Subcutaneous abdominal adipose tissue (tissue), 5 donors: ENCODE measurements at regions not wholly inside any gene's neighbourhood (a gene's known extent, or its start where the extent isn't known, plus 50 kb on each side); places are given as distances from the start of the nearest gene placed in this dataset.

Source experiments
- H3K27ac ChIP-seq: one replicate; pipeline ENCODE4 v1.7.0; 2013; ENCODE audit warnings: low read depth, mild to moderate bottlenecking, inconsistent platforms, low read length, moderate library complexity
- H3K27me3 ChIP-seq, 5 donors: one replicate each; pipeline ENCODE4 v1.7.0; 2013; ENCODE audit warnings: low read length in 5 of 5, inconsistent platforms in 1 of 5; ENCODE audit not compliant: control insufficient read depth in 5 of 5, insufficient read depth in 4 of 5
- H3K36me3 ChIP-seq, 5 donors: one replicate each; pipeline ENCODE4 v1.7.0; 2013; ENCODE audit warnings: low read length in 5 of 5; ENCODE audit not compliant: control insufficient read depth in 5 of 5, insufficient read depth in 5 of 5
- H3K4me1 ChIP-seq, 5 donors: one replicate each; pipeline ENCODE4 v1.7.0; 2013; ENCODE audit warnings: low read length in 5 of 5, mild to moderate bottlenecking in 3 of 5, moderate library complexity in 1 of 5; ENCODE audit not compliant: control insufficient read depth in 5 of 5, insufficient read depth in 5 of 5
- H3K4me3 ChIP-seq, 5 donors: one replicate each; pipeline ENCODE4 v1.7.0; 2013; ENCODE audit warnings: low read length in 5 of 5, low read depth in 1 of 5
- H3K9ac ChIP-seq, 5 donors: one replicate each; pipeline ENCODE4 v1.7.0; 2013; ENCODE audit warnings: low read length in 5 of 5, mild to moderate bottlenecking in 4 of 5, moderate library complexity in 3 of 5
- H3K9me3 ChIP-seq, 5 donors: one replicate each; pipeline ENCODE4 v1.7.0; 2013; ENCODE audit warnings: low read length in 5 of 5; ENCODE audit not compliant: control insufficient read depth in 5 of 5
- donor health status: healthy.
- donor health status: healthy.
- donor health status: healthy.
- donor health status: healthy.
- donor health status: healthy.

- no peak overlapping the region for H3K4me3 ChIP-seq
- no peaks in the 10 kb centered on the region for H3K27me3 ChIP-seq
- no peaks in the 10 kb centered on the region for H3K4me1 ChIP-seq
- H3K9me3 ChIP-seq: no peaks in the 10 kb centered on the region
- no peak overlapping the region for H3K9ac ChIP-seq
- no peak overlapping the region for H3K27ac ChIP-seq
- no peaks in the 10 kb centered on the region for H3K36me3 ChIP-seq
These were observed 178.0 kb upstream of the TMCO5A start for GRCh38 chr15:37756407-37756806.

GRCh38 chr15:37758412-37758811 is 176.0 kb upstream of the TMCO5A start:
- H3K9me3 ChIP-seq: no peaks in the 10 kb centered on the region
- H3K36me3 ChIP-seq: no peaks in the 10 kb centered on the region
- no peak overlapping the region for H3K27ac ChIP-seq
- no peak overlapping the region for H3K4me3 ChIP-seq
- H3K9ac ChIP-seq: no peak overlapping the region
- no peaks in the 10 kb centered on the region for H3K4me1 ChIP-seq
- H3K27me3 ChIP-seq: no peaks in the 10 kb centered on the region

DNA sequence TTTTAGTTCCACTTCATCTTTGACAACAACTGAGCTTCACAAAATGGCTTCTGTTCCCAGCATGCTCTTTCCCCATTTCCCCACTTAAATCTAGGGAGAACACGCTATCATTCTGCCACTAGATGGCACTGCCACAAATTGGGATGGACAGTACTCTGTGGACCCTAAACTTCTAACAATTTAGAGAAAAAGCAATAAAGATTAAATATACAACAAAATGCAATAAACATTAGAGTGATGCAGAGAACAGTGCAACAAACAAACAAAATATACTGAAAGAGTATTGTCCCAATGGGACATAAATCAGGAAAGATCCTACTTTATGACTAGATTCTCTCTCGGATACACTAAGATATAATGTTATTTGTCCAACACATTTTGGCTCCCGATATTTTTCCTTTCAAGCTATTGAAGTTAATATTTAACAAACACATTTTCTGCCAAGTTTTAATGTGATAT is 169.7 kb upstream of the TMCO5A start:
- Histone ChIP-seq H3K27me3 (no peaks in the 10 kb centered on the region), H3K9me3 (no peaks in the 10 kb centered on the region), H3K9ac (no peak overlapping the region), H3K36me3 (no peaks in the 10 kb centered on the region), H3K4me3 (peak overlapping the region in 2 of 5 donors; percentile 11 to 28), H3K27ac (no peak overlapping the region), H3K4me1 (peaks cover 0 to 10% (median 3%) of the 10 kb centered on the region in 5 donors)

GRCh38 chr15:37765786-37766185 is 168.7 kb upstream of the TMCO5A start:
- peak overlapping the region in 2 of 5 donors; percentile 16 to 23 for H3K4me3 ChIP-seq
- H3K27ac ChIP-seq: no peak overlapping the region
- peaks cover 0 to 10% (median 3%) of the 10 kb centered on the region in 5 donors for H3K4me1 ChIP-seq

GRCh38 chr15:37767841-37768455 is 166.5 kb upstream of the TMCO5A start:
- Histone ChIP-seq H3K9ac (no peak overlapping the region), H3K4me1 (peaks cover 0 to 10% (median 3%) of the 10 kb centered on the region in 5 donors), H3K4me3 (no peak overlapping the region), H3K36me3 (no peaks in the 10 kb centered on the region), H3K9me3 (no peaks in the 10 kb centered on the region), H3K27ac (no peak overlapping the region), H3K27me3 (no peaks in the 10 kb centered on the region)

More at GRCh38 chr15:37765786-37766185, 168.7 kb upstream of the TMCO5A start:
- Histone ChIP-seq H3K9ac (no peak overlapping the region), H3K9me3 (no peaks in the 10 kb centered on the region), H3K36me3 (no peaks in the 10 kb centered on the region), H3K27me3 (no peaks in the 10 kb centered on the region)

DNA sequence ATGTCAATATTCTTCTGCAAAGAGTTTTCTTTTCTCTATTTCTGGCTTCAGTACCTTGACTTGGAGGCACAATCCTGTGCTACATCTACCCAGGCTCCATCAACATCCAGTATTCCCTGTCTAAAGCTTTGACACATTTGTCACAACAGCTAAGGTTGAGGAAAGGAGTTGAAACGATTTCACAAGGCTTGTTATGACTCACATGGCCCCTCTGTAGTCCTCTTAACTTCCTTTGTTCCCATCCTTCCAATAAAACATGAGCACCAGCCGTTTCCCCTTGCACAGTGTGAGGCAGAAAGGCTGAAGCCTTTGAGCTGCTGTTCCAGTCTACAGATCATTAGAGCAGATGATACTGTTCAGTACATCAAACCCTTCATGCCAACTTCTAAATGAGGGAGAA is 163.0 kb upstream of the TMCO5A start:
- H3K4me3 ChIP-seq: no peak overlapping the region
- H3K27me3 ChIP-seq: no peaks in the 10 kb centered on the region
- H3K36me3 ChIP-seq: no peaks in the 10 kb centered on the region
- no peaks in the 10 kb centered on the region for H3K9me3 ChIP-seq
- H3K27ac ChIP-seq: no peak overlapping the region
- H3K9ac ChIP-seq: no peak overlapping the region
- no peaks in the 10 kb centered on the region for H3K4me1 ChIP-seq

GRCh38 chr15:37773111-37773860 is 161.2 kb upstream of the TMCO5A start:
- Histone ChIP-seq H3K27ac (no peak overlapping the region), H3K4me3 (no peak overlapping the region), H3K36me3 (no peaks in the 10 kb centered on the region), H3K27me3 (no peaks in the 10 kb centered on the region), H3K9ac (no peak overlapping the region), H3K4me1 (no peaks in the 10 kb centered on the region), H3K9me3 (no peaks in the 10 kb centered on the region)

DNA sequence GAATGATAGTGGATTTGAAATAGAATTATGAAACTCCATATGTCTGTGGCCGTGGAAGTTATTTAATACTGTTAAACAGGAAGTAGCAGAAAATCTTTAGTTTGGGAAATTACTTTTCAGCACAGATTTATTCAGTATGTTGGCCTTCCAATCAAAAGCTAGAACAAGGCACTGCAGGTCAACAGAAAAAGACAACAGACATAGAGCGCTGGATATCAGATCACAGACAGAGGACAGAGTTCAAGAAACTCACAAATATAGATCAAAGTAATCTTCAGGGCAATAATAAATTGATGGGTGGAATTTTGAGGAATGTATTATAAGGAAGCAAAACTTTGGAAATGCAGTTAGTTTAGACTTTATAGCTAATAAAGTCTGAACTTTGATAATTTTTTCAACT is 159.5 kb upstream of the TMCO5A start:
- H3K27ac ChIP-seq: no peak overlapping the region

GRCh38 chr15:37777006-37777405 is 157.4 kb upstream of the TMCO5A start:
- Histone ChIP-seq H3K36me3 (no peaks in the 10 kb centered on the region), H3K27ac (no peak overlapping the region), H3K4me1 (no peaks in the 10 kb centered on the region), H3K9ac (no peak overlapping the region), H3K9me3 (peaks cover 0 to 4% (median 0%) of the 10 kb centered on the region in 5 donors), H3K4me3 (no peak overlapping the region), H3K27me3 (no peaks in the 10 kb centered on the region)

More for the DNA sequence above, 159.5 kb upstream of the TMCO5A start:
- Histone ChIP-seq H3K9ac (no peak overlapping the region), H3K9me3 (peaks cover 0 to 4% (median 0%) of the 10 kb centered on the region in 5 donors), H3K27me3 (no peaks in the 10 kb centered on the region), H3K4me3 (no peak overlapping the region), H3K4me1 (no peaks in the 10 kb centered on the region), H3K36me3 (no peaks in the 10 kb centered on the region)

DNA sequence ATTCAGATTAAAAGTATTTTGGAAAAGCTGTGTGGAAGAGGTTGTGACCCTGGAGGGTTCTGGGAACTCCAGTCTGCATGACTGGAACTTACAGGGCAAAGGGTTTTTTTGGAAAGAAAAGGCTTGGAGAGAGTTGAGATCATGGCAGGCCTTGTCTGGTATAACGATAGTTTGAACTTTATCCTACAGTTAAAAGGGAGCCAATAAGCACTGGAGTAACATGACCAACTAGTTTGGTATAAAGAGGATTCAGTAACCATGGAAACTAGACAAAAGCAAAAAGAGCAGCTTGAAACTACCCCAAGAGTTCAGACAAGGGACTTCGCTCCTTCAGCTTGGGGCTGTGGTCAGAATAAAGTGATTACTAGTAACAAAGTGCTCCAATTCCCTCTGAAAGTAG is 151.2 kb upstream of the TMCO5A start:
- H3K9me3 ChIP-seq: peaks cover 0 to 4% (median 0%) of the 10 kb centered on the region in 5 donors
- H3K27me3 ChIP-seq: no peaks in the 10 kb centered on the region
- peak overlapping the region in 1 of 5 donors; percentile 13 for H3K9ac ChIP-seq
- H3K36me3 ChIP-seq: no peaks in the 10 kb centered on the region
- H3K27ac ChIP-seq: peak overlapping the region; percentile 51
- H3K4me3 ChIP-seq: no peak overlapping the region
- peaks cover 0 to 23% (median 0%) of the 10 kb centered on the region in 5 donors for H3K4me1 ChIP-seq
